IPS DF 6.9 (cell line): ENCODE measurements at regions not wholly inside any gene's neighbourhood (a gene's known extent, or its start where the extent isn't known, plus 50 kb on each side); places are given as distances from the start of the nearest gene placed in this dataset.
"Not testable (repeated sequence)": the region's sequence is repeated elsewhere in the genome, so short reads cannot be mapped to it uniquely, and the experiment has no call there.

Source experiments
- DNase-seq: peaks from one replicate; pipeline ENCODE4 v3.0.0-alpha.2; 2013; ENCODE audit warnings: low read depth, low spot score
- H3K27ac ChIP-seq: one replicate; pipeline ENCODE4 v1.5.1; 2013; ENCODE audit warnings: low read length, control low read depth
- H3K27me3 ChIP-seq: 2 replicates; pipeline ENCODE4 v1.6.1; 2013; ENCODE audit warnings: mild to moderate bottlenecking, low read length; ENCODE audit not compliant: control insufficient read depth, insufficient read depth
- H3K36me3 ChIP-seq: 2 replicates; pipeline ENCODE4 v1.6.1; 2013; ENCODE audit warnings: low read length; ENCODE audit not compliant: control insufficient read depth, insufficient read depth
- H3K4me1 ChIP-seq: 2 replicates; pipeline ENCODE4 v1.6.1; 2013; ENCODE audit warnings: low read length; ENCODE audit not compliant: control insufficient read depth, insufficient read depth
- H3K4me3 ChIP-seq: 2 replicates; pipeline ENCODE4 v1.5.1; 2013; ENCODE audit warnings: mild to moderate bottlenecking, low read length
- H3K9me3 ChIP-seq: 2 replicates; pipeline ENCODE4 v1.6.1; 2013; ENCODE audit warnings: low read length, inconsistent platforms; ENCODE audit not compliant: control insufficient read depth, insufficient read depth
- WGBS: extraction: QIAGEN DNeasy Blood & Tissue Kit; methylation state at CpG from one replicate; pipeline ENCODE4 v1.1.7; 2013; ENCODE audit warnings: mixed read lengths, missing lambda C conversion rate; ENCODE audit not compliant: insufficient read length, insufficient coverage; 5-methylcytosine and 5-hydroxymethylcytosine counted together

DNA sequence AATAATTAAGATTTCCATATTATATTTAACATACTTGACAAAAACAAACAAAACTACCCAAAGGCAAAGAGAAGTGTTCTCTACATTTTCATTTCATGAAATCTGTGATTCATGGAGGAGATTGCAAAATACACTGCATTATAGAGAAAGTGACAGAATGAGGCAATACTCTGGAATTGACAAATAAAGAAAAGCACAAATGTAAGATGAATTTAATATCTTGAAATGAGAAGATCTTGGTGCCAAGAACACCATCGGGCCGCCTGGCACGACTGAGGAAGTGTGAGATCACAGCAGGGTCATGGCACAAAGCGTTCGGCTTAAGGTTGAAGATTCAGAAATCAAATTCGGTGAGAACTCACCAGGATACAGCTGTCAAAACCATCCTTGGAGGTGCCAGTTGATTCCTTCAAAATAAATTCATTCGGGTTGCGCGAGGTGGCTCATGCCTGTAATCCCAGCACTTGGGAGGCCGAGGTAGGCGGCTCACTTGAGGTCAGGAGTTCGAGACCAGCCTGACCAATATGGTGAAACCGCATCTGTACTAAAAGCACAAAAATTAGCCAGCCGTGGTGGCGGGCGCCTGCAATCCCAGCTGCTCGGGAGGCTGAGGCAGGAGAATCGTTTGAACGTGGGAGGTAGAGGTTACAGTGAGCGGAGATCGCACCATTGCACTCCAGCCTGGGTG lies 174.0 kb upstream of the PFKP start:
- H3K4me1 ChIP-seq, result no peaks in the 10 kb centered on the region
- H3K9me3 ChIP-seq, result no peaks in the 10 kb centered on the region
- H3K27ac ChIP-seq, result no peak overlapping the region
- no peaks in the 10 kb centered on the region for H3K27me3 ChIP-seq
- H3K36me3 ChIP-seq, result no peaks in the 10 kb centered on the region
- no CpG with 5 or more reads among the region's 21 CpGs for WGBS
- no peak overlapping the region for H3K4me3 ChIP-seq
- no peak for DNase-seq

DNA sequence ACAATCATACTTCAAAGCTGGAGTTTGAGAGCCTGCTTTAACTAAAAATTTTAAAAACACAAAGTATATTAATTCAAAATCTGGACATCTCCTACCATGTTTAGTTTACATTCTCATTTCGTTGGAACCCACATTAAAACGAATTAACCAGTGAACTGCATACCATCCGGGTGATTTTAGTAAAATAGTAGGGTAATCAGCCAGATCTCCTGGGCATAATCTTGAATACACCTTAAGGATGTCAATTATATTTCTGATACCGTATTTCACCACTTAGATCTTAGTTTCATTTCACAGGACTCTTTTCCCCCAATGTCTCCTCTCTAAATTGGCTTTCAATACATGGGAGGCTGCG lies 175.6 kb upstream of the PFKP start:
- Histone ChIP-seq H3K4me1 (no peaks in the 10 kb centered on the region), H3K27me3 (no peaks in the 10 kb centered on the region), H3K36me3 (no peaks in the 10 kb centered on the region), H3K27ac (no peak overlapping the region), H3K4me3 (no peak overlapping the region), H3K9me3 (no peaks in the 10 kb centered on the region)
- no peak for DNase-seq
- WGBS, result no CpG with 5 or more reads among the region's 5 CpGs

DNA sequence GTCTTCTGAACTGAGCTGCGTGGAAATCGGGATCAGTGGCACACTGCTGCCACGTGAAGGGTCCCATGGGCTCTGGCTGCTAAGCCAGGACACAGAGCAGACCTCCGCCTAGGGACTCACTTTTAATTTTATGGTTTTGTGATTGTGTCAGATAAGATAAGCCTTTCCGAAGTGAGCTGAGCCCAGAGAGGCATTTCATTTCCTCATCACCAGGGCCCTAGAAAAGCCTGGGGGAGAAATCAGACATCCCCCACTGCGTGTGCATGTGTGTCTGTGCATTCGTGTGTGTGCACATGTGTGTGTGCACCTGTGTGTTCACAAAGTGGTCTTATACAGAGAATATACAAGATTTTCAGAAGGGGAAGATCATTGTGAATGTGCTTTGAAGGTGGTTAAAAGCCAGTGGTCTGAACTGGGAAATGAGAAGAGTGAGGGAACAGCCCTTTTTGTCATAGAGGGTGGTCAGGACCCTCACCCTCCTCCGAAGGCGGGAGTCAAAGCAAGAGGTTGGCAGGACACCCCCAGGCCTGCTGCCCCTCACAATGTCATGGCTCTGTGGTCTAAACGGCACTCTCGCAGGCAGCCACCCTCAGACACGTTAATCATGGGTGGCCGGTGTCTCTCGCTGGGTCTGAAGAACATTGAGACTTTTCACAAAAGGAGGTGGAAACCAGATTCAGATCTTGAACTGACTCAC lies 176.1 kb upstream of the PFKP start:
- H3K27ac ChIP-seq, result no peak overlapping the region

DNA sequence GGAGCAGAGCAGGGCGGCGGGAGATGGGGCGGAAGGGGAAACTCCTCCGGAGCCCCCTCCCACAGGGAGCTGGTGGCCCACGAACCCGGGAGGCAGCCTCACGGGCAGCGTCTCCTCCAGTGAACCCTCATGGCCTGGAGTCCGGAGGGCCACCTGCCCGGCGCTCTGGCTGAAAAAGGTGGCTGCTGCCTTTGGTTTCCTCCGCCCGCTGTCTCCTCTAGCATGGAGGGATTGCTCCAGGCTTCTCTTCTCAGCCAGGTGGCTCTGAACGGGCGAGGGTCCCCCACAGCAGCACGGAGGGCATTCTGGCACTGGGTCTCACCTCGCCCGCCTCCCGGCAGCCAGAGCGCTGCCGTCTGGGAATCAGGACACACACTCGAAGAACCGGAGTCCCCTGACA lies 177.3 kb upstream of the PFKP start:
- WGBS, result no CpG with 5 or more reads among the region's 23 CpGs
- H3K9me3 ChIP-seq, result no peaks in the 10 kb centered on the region
- no peak overlapping the region for H3K4me3 ChIP-seq
- H3K36me3 ChIP-seq, result no peaks in the 10 kb centered on the region
- H3K27ac ChIP-seq, result no peak overlapping the region
- DNase-seq, result no peak
- H3K27me3 ChIP-seq, result no peaks in the 10 kb centered on the region
- no peaks in the 10 kb centered on the region for H3K4me1 ChIP-seq

More for the DNA sequence above, 176.1 kb upstream of the PFKP start:
- H3K36me3 ChIP-seq, result no peaks in the 10 kb centered on the region
- H3K9me3 ChIP-seq, result no peaks in the 10 kb centered on the region
- H3K27me3 ChIP-seq, result no peaks in the 10 kb centered on the region
- WGBS, result no CpG with 5 or more reads among the region's 14 CpGs
- no peak for DNase-seq
- H3K4me3 ChIP-seq, result no peak overlapping the region
- no peaks in the 10 kb centered on the region for H3K4me1 ChIP-seq

DNA sequence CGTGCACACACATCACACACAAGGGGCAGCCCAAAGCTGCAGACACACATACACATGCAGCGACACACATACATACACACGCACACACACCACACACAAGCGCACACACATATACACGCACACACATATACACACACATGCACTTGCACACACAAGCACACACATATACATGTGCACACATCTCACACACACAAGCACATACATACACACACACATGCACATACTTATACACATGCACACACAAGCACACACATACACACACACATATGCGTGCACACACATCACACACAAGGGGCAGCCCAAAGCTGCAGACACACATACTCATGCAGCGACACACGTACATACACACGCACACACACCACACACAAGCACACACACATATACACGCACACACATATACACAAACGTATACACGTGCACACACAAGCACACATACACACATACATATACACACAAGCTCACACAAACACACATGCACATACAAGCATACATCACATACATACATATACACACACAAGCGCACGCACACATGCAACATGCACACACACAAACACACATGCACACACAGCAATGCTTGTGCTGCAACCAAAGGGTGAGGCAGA lies 178.8 kb upstream of the PFKP start:
- Histone ChIP-seq H3K36me3 (no peaks in the 10 kb centered on the region), H3K27me3 (no peaks in the 10 kb centered on the region), H3K4me3 (no peak overlapping the region), H3K4me1 (no peaks in the 10 kb centered on the region), H3K9me3 (no peaks in the 10 kb centered on the region), H3K27ac (no peak overlapping the region)
- no peak for DNase-seq
- 100% methylated on average over 4 of the region's 14 CpGs for WGBS

DNA sequence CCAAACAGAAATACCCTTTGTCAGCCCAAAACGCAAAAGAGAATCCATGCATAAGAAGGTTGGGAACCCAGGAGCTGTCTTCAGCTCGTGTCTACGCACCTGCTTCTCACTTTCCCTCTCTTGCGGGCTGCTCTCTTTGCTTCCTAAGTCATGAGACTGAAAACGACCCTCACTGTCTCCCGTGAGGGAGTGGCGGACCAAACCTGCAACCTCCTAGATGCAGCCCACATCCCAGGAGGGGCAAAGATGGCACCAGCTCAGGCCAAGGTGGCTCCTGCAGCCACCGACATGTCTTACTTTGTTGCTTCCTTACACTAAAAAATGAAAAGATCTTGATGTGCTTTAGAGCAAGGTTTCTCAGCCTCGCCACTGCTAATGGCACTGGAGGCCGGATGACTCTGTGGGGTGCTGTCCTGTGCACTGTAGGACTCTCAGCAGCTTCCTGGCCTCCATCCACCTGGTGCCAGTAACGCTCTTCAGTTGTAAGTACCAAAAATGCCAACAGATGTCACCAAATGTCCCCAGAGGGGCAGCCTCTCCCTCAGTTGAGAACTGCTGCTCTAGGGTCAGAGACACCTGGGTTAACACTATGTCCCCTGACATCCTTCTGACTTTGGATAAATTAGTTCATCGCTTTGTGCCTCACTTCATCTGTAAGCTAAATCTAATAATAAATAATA lies 179.8 kb upstream of the PFKP start:
- WGBS, result no CpG with 5 or more reads among the region's 12 CpGs
- H3K4me1 ChIP-seq, result no peaks in the 10 kb centered on the region
- no peaks in the 10 kb centered on the region for H3K27me3 ChIP-seq
- H3K27ac ChIP-seq, result no peak overlapping the region
- no peak for DNase-seq
- no peaks in the 10 kb centered on the region for H3K36me3 ChIP-seq
- no peak overlapping the region for H3K4me3 ChIP-seq
- no peaks in the 10 kb centered on the region for H3K9me3 ChIP-seq

DNA sequence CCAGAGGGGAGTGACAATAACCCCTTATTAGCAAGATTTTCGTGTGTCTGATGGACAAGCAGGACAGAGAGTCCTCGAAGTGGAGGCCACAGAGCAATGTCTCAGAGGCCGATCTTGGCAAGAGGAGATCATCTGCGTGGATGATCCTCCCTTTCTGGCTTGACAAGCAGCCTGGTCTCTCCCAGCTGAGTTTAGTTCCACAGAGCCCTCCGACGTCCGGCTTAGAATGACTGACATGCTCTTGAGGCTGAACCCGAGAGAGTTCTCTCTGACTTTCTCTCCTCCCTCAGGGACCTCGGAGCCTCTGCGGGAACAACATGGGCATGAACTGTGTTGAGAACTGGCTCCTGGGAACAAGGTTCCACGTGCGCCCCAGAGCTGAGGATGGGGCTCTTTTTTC lies 180.7 kb upstream of the PFKP start:
- Histone ChIP-seq H3K9me3 (no peaks in the 10 kb centered on the region), H3K4me3 (no peak overlapping the region), H3K27me3 (no peaks in the 10 kb centered on the region), H3K36me3 (no peaks in the 10 kb centered on the region), H3K4me1 (no peaks in the 10 kb centered on the region), H3K27ac (no peak overlapping the region)
- no peak for DNase-seq
- no CpG with 5 or more reads among the region's 12 CpGs for WGBS

DNA sequence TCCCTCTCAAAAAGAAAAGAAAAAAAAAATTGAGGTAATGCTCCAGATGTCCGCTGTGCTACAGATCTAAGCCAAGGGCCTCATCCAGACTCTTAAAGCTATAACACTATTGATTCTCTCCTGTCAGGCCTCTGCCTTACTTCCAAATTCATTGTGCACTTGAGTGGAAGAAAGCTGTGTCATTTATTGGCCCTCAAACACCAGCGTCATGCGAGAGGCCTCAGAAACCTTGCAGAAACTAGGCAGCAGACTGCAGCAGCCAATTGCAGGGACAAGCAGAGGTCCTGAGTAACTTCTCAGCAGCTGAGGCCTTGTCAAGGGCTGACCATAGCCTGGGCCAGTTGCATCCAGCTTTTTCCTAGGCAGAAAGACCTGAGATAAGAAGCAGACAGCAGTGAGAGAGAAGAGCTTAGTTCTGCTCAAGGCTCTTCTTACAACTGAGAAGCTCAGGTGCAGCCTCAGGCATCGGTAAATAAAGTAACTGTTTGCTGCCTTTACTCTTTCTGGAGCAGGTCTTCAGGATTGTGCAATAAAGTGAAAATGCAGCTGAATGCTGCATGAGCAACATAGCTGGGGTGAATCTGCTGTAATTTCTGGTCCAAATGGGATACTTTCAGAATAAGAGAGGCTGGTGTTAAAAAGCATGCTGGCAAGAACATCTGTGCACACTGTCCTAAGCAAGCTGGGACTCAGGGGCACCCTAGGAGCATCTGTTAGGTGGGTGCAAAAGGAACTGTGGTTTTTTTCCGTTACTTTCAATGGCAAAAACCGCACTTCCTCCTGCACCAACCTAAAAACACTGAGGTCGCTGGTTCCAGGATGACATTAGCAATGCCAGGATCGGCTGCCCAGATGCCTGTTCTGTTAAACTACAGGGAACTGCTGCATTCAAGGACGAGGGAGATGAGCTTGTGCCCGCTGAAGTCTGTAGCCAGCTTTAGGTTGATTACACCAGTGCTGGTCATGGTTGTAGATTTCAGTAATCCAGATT lies 181.8 kb upstream of the PFKP start:
- Histone ChIP-seq H3K36me3 (no peaks in the 10 kb centered on the region), H3K27ac (no peak overlapping the region)

DNA sequence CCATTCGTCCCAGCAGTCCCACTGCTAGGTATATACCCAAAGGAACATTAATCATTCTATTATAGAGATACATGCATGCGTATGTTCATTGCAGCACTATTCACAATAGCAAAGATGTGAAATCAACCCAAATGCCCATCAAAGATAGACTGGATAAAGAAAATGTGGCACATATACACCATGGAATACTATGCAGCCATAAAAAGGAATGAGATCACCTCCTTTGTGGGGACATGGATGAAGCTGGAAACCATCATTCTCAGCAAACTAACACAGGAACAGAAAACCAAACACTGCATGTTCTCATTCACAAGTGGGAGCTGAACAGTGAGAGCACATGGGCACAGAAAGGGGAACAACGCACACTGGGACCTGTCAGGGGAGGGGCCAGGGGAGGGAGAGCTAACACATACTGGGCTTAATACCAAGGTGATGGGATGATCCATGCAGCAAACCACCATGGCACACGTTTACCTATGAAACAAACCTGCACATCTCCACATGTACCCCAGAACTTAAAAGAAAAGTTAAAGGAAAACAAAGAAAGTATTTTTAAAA lies 183.3 kb upstream of the PFKP start:
- DNase-seq, H3K9me3 ChIP-seq, H3K4me1 ChIP-seq, H3K4me3 ChIP-seq, H3K27me3 ChIP-seq, H3K27ac ChIP-seq, H3K36me3 ChIP-seq: not testable (repeated sequence)
- WGBS, result no CpG with 5 or more reads among the region's 4 CpGs

More for the DNA sequence above, 181.8 kb upstream of the PFKP start:
- Histone ChIP-seq H3K4me3 (no peak overlapping the region), H3K4me1 (no peaks in the 10 kb centered on the region), H3K27me3 (no peaks in the 10 kb centered on the region), H3K9me3 (no peaks in the 10 kb centered on the region)
- no peak for DNase-seq
- WGBS, result no CpG with 5 or more reads among the region's 10 CpGs
